Erythroblast (primary cell): ENCODE measurements at regions not wholly inside any gene's neighbourhood (a gene's known extent, or its start where the extent isn't known, plus 50 kb on each side); places are given as distances from the start of the nearest gene placed in this dataset.
"Not testable (repeated sequence)": the region's sequence is repeated elsewhere in the genome, so short reads cannot be mapped to it uniquely, and the experiment has no call there.

Experiments
- DNase-seq, 2 experiments: peaks; one replicate each; lab custom pipeline; 2025; lab: John Stamatoyannopoulos, UW
- GATA1 ChIP-seq: IDR thresholded peaks from 2 replicates; pipeline ENCODE4 v1.6.1; 2011; ENCODE audit warnings: low read depth, mild to moderate bottlenecking, control low read depth, low read length, moderate library complexity
- POLR2A ChIP-seq: IDR thresholded peaks from 2 replicates; pipeline ENCODE4 v1.6.1; 2011; ENCODE audit warnings: mild to moderate bottlenecking, low read length

DNA sequence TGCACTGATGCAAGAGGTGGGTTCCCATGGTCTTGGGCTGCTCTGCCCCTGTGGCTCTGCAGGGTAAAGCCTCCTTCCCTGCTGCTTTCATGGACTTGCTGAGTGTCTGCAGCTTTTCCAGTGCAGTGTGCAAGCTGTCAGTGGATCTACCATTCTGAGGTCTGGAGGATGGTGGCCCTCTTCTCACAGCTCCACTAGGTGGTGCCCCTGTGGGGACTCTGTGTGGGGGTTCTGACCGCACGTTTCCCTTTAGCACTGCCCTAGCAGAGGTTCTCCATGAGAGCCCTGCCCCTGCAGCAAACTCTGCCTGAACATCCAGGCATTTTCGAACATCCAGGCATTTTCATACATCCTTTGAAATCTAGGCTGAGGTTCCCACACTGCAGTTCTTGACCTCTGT, 329.8 kb upstream of the NAALADL2 start:
- TF ChIP-seq POLR2A (no peak), GATA1 (no peak)
- DNase-seq, result no peak

DNA sequence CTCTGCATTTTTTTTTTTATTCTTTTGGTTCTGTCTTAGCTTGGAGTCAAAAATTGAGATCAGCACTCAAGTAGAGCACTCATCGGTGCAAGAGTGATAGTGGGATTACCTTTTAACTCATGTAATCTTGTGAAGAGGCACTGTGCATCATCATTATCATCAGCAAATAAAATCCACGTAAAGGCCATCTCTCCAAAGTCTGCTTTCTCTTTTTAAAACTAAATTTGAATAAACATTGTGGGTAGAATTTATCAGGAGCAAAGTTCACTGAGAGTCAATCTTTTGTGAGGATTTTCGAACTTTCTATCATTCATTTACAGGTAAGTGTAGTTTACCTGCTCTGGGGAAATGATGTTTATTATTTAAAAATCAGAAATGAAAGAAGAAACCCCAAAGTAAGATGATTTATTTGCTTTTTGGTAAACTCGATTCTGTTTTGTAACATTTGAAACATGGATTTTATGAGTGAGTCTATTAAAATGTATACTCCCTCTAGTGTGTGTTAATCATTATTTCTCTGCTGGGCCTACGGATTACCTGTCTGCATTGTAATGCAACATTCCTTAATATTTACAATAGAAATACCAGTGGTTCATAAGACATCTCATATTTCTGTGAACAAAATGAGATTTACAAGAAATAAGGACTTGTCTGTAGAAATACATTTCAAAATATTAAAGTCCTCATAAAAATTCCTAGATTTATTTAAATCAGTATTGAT, 327.7 kb upstream of the NAALADL2 start:
- DNase-seq, result no peak
- no peak for TF ChIP-seq GATA1

DNA sequence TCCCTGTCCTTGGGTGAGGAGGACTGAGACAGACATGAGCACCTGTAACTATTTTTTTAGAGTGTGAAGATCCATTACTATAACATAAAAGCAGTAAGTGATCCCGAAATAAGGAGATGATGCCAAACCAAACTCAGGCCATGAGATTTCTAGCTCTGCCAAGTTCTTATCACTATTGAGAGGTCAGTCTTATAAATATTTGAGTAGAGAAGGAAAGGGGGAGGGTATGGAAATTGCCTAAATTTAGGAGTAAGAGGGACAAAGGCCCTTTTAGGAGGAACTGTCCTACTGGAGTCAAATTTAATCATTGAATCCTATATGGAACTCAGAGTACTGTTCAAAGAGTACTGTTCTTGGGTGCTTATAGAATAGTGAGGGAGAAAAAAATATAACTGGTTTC, 326.9 kb upstream of the NAALADL2 start:
- no peak for DNase-seq
- TF ChIP-seq GATA1 (no peak), POLR2A (no peak)

DNA sequence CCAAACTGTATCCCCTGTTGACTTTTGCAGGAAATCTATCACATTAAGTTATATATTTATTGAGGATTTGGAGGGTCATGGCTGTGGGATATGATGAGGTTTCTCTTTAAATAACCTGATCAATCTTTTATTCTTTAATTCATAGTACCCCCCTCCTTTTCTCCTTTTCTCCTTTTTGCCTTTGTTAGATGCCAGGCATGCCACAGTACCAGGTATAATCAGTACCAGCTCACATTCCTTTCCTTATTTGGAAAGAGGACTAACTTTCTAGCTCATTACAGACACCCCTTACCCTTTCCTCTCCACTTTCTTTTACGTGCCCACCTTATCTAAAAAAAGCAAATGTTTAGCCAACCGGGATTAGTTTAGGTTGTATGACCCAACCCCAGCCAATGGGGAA, 326.4 kb upstream of the NAALADL2 start:
- DNase-seq, result no peak
- TF ChIP-seq POLR2A (no peak), GATA1 (no peak)

DNA sequence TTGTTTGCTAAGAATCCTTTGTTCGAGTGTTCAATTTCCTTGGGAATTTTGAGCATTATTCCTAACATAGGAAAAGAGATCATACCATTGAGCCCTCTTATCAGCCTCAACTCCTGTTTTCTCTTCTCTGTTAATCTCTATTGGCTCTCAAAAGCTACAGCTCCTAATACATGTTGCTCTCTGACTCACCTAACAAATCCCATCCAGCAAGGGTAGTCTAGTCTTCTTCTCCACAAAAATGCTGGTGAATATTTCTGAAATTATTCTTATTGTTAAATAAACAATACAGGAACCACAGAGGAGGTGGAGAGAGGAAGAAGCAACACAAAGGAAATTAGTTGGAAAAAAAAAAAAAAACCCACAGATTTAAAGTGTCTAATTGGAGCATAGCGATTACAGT, 325.8 kb upstream of the NAALADL2 start:
- TF ChIP-seq POLR2A, result no peak
- TF ChIP-seq GATA1, result no peak
- DNase-seq, result no peak

DNA sequence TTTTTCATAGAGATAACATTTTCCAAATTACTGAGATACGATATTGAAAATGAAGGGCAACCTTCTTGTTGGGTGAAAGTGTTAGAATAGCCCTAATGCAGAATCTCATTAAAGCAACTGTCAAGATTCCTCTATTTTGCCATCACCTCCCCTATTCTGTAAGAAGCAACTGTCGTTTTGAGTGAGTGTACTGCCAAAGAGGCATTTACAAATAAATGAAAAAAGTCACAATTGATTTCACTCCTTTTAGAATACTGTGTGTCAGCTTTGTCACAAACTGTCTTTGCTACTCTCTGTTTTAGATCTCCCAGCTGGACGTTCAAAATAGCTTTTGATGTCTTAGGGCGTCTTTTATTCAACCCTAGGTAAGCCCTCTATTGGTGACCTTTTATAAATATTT, 322.8 kb upstream of the NAALADL2 start:
- TF ChIP-seq GATA1 (no peak), POLR2A (no peak)
- no peak for DNase-seq

DNA sequence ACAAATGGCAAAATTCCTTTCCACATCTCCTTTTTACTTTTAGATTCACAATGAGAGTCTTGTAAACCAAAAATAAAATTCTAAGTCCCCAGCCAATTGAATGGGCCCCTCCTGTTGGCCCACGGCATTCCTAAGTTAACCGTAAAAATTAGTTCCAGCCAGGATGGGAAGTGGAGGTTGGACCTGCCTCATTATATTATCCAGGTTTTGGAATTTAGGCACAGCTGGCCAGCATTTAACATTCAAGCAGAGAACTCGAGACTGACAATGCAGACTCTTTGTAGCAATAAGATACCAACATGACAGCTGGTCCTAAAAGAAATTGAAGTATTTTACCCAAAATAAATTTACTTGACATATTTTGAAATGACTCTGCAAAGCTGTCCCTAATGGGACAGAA, 321.0 kb upstream of the NAALADL2 start:
- no peak for DNase-seq
- TF ChIP-seq POLR2A, result no peak
- no peak for TF ChIP-seq GATA1

DNA sequence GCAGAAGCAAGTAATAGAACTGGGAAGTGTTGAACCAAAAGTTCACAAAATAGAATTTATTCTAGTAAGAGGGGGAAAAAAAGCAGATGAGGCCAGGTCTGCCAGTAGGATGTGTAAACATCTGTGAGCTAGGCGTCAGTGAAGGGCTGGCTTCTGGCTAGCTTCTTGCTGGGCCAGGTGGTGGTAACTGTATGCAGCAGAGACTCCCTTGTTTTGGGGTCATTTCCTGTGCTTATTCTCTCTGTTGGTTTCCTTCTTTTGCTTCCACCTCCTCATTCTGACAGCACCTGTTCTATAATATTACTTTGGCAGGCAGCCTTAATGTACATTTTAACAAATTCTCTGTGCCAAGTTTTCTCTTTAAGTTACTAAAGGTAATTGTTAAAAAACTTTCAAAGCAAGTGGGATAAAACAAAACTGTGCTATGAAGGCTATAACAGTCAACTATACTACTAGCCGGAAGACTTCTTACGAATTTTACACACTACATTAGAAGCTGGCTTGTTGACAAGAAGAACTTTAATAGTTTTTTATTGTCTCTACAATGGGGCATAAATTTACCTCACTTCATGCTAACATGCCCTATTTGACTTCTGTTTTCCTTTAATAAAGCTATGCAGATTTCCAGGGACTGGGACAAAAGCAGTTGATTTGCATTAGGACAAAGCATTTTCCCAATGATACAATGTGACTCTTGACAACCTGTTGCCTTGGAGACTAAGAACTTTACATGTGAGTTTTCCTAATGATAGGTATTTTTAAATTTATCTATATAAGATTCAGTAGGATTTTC, 318.8 kb upstream of the NAALADL2 start:
- TF ChIP-seq GATA1, result no peak
- TF ChIP-seq POLR2A, result no peak
- DNase-seq, result no peak

DNA sequence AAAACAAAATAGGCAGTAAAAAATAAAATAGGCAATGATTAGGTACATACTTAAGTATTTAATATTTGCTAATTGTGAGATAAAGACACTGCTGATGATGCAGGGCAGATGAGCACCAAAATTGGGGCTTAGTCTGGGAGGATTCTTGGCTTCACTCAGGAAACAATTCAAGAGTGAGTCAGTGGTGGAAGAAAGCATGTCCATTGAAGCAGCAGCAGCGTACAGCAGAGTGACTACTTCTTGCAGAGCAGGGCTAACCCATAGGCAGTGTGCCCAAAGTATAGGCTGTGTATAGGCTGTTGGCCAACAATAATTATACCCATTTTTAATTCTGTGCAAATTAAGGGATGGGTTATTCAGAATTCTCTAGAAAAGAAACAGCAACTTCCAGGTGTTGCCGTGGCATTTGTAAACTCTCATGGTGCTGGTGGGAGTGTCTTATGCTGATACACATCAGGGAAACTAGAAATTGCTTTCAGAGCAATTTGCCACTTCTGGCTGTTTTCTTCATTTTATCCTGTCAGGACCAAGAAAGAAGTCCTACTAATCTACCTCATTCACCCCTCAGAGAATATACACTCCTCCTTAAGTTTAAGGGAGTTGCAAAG, 317.3 kb upstream of the NAALADL2 start:
- TF ChIP-seq POLR2A (no peak), GATA1 (no peak)
- DNase-seq, result no peak

DNA sequence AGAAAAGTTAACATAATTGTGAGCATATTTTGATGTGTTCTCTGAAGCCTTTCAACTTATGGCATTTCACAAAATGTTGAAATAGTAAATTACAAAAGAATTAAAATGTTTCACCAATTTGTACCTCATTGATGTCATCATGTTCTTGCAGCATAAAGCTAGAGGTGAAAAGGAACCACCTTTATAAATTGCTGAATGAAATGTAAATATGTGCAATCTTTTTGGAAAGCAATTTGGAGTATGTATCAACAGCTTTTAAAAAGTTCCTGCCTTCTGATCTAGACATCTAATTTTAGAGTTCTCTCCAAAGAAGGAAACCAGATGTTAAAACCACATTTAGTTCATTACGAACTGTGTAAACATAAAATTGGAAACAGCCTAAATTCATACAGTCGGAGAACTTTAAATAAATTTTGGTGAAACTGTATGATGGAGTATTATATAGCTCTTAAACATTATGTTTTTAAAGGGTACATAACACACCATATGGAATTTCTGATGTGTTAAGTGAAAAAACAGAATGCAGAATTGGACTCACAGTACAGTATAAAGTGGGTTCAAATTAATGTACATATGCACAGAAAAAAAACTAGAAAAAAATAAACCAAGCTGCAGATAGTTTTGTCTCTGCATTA, 311.2 kb upstream of the NAALADL2 start:
- no peak for DNase-seq
- TF ChIP-seq GATA1, result no peak
- no peak for TF ChIP-seq POLR2A

DNA sequence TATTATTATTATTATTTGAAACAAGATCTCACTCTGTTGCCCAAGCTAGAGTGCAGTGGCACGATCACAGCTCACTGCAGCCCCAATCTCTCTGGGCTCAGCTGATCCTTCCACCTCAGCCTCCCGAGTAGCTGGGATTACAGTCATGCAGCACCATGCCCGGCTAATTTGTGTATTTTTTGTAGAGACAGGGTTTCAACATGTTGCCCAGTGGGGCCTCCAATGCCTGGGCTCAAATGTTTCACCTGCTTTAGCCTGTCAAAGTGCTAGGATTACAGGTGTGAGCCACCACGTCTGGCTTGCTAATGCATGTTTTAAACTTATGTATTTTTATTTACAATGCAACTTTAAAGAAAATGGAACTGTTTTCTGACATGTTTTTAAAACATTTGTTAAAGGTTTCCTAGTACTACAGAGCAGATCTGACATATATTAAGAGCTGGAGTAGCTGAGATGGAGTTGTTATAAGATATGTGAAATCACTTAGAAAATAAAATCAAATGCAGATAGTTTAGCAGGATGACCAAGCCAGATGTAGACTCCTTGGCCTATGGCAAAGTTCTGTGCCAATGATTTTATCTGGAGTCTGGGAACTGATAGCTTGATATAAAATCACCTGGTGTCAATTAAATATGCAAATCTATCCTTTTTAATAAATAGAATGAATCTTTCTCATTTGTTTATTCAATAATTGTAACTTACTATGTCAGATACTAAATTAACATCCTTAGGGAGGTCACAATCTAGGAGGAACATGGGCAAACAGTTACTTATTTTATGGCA, 310.1 kb upstream of the NAALADL2 start:
- TF ChIP-seq POLR2A (no peak), GATA1 (no peak)
- no peak for DNase-seq

DNA sequence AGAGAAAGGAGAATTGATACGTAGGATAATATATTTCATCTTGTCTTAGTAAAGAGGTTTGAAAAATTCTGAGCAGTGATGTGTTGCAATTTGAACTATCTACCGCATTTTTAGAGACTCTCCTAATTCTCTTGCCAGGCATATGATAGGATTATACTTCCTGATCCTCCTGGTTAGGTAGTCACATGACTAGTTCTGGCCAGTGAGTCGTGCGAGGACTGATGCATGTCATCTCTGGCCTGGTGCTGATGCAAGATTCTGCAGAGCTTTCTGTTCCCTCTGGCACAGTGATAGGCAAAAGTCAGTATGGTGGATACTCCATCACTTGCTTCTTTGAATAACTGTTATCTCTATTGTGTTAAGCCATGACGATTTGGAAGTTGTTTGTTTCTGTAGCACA, 277.6 kb upstream of the NAALADL2 start:
- DNase-seq, result no peak
- no peak for TF ChIP-seq POLR2A
- no peak for TF ChIP-seq GATA1

DNA sequence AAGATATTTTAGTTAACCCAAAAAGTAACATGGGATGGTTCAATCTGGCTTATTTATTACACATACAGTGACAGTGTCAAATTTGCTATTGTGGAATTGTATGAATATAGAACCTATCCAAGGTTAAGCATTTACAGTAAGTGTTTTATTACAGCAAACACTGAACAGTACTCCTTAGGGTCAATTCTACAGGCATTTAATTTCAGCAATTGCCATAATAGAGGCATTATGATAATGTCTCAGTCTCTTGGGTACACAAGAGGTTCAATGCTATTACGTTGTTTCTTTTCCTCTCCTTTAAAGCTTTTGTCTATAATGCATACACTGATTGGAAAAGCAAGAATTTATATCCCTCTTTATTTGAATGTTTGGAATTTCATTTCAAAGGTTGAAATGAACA, 275.7 kb upstream of the NAALADL2 start:
- DNase-seq, result no peak
- TF ChIP-seq POLR2A (no peak), GATA1 (no peak)

DNA sequence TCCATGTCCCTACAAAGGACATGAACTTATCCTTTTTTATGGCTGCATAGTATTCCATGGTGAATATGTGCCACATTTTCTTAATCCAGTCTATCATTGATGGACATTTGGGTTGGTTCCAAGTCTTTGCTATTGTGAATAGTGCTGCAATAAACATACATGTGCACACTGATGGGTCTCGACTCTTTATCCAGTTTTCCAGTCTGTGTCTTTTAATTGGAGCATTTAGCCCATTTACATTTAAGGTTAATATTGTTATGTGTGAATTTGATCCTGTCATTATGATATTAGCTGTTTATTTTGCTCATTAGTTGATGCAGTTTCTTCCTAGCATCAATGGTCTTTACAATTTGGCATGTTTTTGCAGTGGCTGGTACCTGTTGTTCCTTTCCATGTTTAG, 272.0 kb upstream of the NAALADL2 start:
- not testable (repeated sequence) for DNase-seq
